Pancreas (tissue), 10 donors: ENCODE measurements at regions not wholly inside any gene's neighbourhood (a gene's known extent, or its start where the extent isn't known, plus 50 kb on each side); places are given as distances from the start of the nearest gene placed in this dataset.

Source experiments
- ATAC-seq, 4 donors: fragments of 200-7000 bp; cut with Tn5 transposase; one replicate each; pipeline versions ENCODE4 v1.8.0 to v1.9.1; 2020; ENCODE audit warnings: mild to moderate bottlenecking in 4 of 4, moderate library complexity in 4 of 4
- DNase-seq, 6 donors: peaks; one replicate each; pipeline ENCODE4 v3.0.0-alpha.2; 2020
- FAIRE-seq: peaks from 2 replicates; lab custom pipeline; 2012; peaks lifted over from hg19 to GRCh38; lab: Jason Lieb, UNC
- H3K27ac ChIP-seq, 4 donors: fragments of 200-600 bp; sonication (generic); 1 replicate in 3 of 4; 2 replicates in 1 of 4; pipeline versions ENCODE4 v1.5.0 to v1.8.0; 2020
- H3K27me3 ChIP-seq, 4 donors: fragments of 200-600 bp; one replicate each; pipeline ENCODE4 v1.8.0; 2021
- H3K36me3 ChIP-seq, 3 donors: fragments of 200-600 bp; sonication (generic) in 1 of 3; one replicate each; pipeline versions ENCODE4 v1.5.0 to v1.8.0; 2020 to 2021
- H3K4me1 ChIP-seq, 3 donors: fragments of 200-600 bp; one replicate each; pipeline ENCODE4 v1.8.0; 2021
- H3K4me3 ChIP-seq, 4 donors: fragments of 200-600 bp; sonication (generic) in 2 of 4; one replicate each; pipeline versions ENCODE4 v1.5.0 to v1.8.0; 2020 to 2021
- H3K9me3 ChIP-seq, 4 donors: fragments of 200-600 bp; one replicate each; pipeline ENCODE4 v1.8.0; 2021
- CTCF ChIP-seq, 4 donors: fragments of 200-600 bp; sonication (generic) in 3 of 4; IDR thresholded peaks; one replicate each; pipeline versions ENCODE4 v1.5.0 to v1.8.0; 2021; ENCODE audit warnings: antibody characterized with exemption in 4 of 4
- WGBS, 2 donors: extraction: QIAGEN DNeasy Blood & Tissue Kit; methylation state at CpG; one replicate each; pipeline ENCODE4 v1.1.7; 2013; 5-methylcytosine and 5-hydroxymethylcytosine counted together
- intact Hi-C, 3 donors: fragments of 100-400 bp; cut with DNase I; formaldehyde crosslinking; loops; one replicate each; pipeline versions ENCODE4 v1.11.1 to v1.14.2; 2022
- donor health status: healthy with polysubstance abuse.
- donor health status: DM: no; HTN: no; CAD: no; lungs with moderate emphysema.
- donor health status: DM: no; HTN: no; CAD: no.
- donor health status: control.
- donor health status: control.
- donor health status: Bipolar disorder and iron deficiency.
- donor health status: DM: yes; HTN: yes; CAD: no.
- donor health status: DM: no; HTN: no; CAD: no.
- donor health status: DM: no; HTN: no; CAD: no.
- donor health status: DM: yes; HTN: yes; CAD: no.

- Histone ChIP-seq H3K27ac (no peak overlapping the region), H3K4me1 (no peaks in the 10 kb centered on the region), H3K27me3 (no peaks in the 10 kb centered on the region), H3K4me3 (no peak overlapping the region), H3K9me3 (no peaks in the 10 kb centered on the region), H3K36me3 (no peaks in the 10 kb centered on the region)
- FAIRE-seq (no peak), ATAC-seq (no peak), DNase-seq (no peak)
- intact Hi-C loops, result no loop called here
- TF ChIP-seq CTCF (IDR thresholded peaks at IDR 0.05), result no peak
- WGBS, 2 donors, result 26 to 36% methylated on average over 2 of the region's 2 CpGs
These were observed 1322.5 kb downstream of the PCDH7 start for GRCh38 chr4:32042486-32043247.

GRCh38 chr4:32043248-32043633 lies 1323.1 kb downstream of the PCDH7 start:
- FAIRE-seq (no peak), ATAC-seq (no peak), DNase-seq (no peak)
- Histone ChIP-seq H3K27me3 (no peaks in the 10 kb centered on the region), H3K36me3 (no peaks in the 10 kb centered on the region), H3K4me1 (no peaks in the 10 kb centered on the region), H3K9me3 (no peaks in the 10 kb centered on the region), H3K4me3 (no peak overlapping the region), H3K27ac (no peak overlapping the region)
- WGBS, 2 donors, result 53 to 74% methylated on average over 2 of the region's 2 CpGs
- TF ChIP-seq CTCF (IDR thresholded peaks at IDR 0.05), result no peak
- intact Hi-C loops, result no loop called here

GRCh38 chr4:32061916-32062315 lies 1341.7 kb downstream of the PCDH7 start:
- no peaks in the 10 kb centered on the region for H3K36me3 ChIP-seq
- no peak for TF ChIP-seq CTCF (IDR thresholded peaks at IDR 0.05)
- no peak overlapping the region for H3K27ac ChIP-seq
- H3K4me3 ChIP-seq, result no peak overlapping the region
- FAIRE-seq, result no peak
- DNase-seq, result no peak
- 61 to 84% methylated on average over 2 of the region's 2 CpGs for WGBS, 2 donors
- H3K27me3 ChIP-seq, result no peaks in the 10 kb centered on the region
- no peaks in the 10 kb centered on the region for H3K9me3 ChIP-seq
- no peak for ATAC-seq
- no peaks in the 10 kb centered on the region for H3K4me1 ChIP-seq
- intact Hi-C loops, result no loop called here

- H3K4me1 ChIP-seq, result no peaks in the 10 kb centered on the region
- no peak for FAIRE-seq
- H3K27ac ChIP-seq, result no peak overlapping the region
- WGBS, 2 donors, result 33 to 51% methylated on average over 2 of the region's 2 CpGs
- no peaks in the 10 kb centered on the region for H3K36me3 ChIP-seq
- H3K4me3 ChIP-seq, result no peak overlapping the region
- no peak for DNase-seq
- no peak for TF ChIP-seq CTCF (IDR thresholded peaks at IDR 0.05)
- no peaks in the 10 kb centered on the region for H3K9me3 ChIP-seq
- H3K27me3 ChIP-seq, result no peaks in the 10 kb centered on the region
- intact Hi-C loops, result no loop called here
- ATAC-seq, result no peak
These were observed 1353.4 kb downstream of the PCDH7 start for GRCh38 chr4:32073542-32073941.

- no peak for DNase-seq
- no peaks in the 10 kb centered on the region for H3K36me3 ChIP-seq
- TF ChIP-seq CTCF (IDR thresholded peaks at IDR 0.05), result no peak
- intact Hi-C loops, result no loop called here
- no peaks in the 10 kb centered on the region for H3K4me1 ChIP-seq
- H3K9me3 ChIP-seq, result no peaks in the 10 kb centered on the region
- no peak for ATAC-seq
- H3K4me3 ChIP-seq, result no peak overlapping the region
- WGBS, 2 donors, result 58 to 82% methylated on average over 2 of the region's 2 CpGs
- FAIRE-seq, result no peak
- H3K27ac ChIP-seq, result no peak overlapping the region
- no peaks in the 10 kb centered on the region for H3K27me3 ChIP-seq
These were observed 1367.0 kb downstream of the PCDH7 start for GRCh38 chr4:32087211-32087610.
